GM12878 (cell line): ENCODE measurements at regions not wholly inside any gene's neighbourhood (a gene's known extent, or its start where the extent isn't known, plus 50 kb on each side); places are given as distances from the start of the nearest gene placed in this dataset.

Experiments
- ATAC-seq: fragments of 200-7000 bp; cut with Tn5 transposase; 3 replicates; pipeline ENCODE4 v1.9.1; 2020; ENCODE audit warnings: mild to moderate bottlenecking, moderate library complexity
- BruUV-seq: library from RNA; stranded (reverse); fragments of 400-500 nt; replicated peaks from 2 replicates; lab custom pipeline; 2021; lab: Mats Ljungman, UMichigan
- CTCF ChIA-PET: fragments of 300-600 bp; sonication (Branson Sonifier 250); formaldehyde crosslinking; extraction: SDS; loops from one replicate; lab custom pipeline; 2021; ENCODE audit warnings: inconsistent platforms; lab: Yijun Ruan, JAX
- POLR2A ChIA-PET: fragments of 350-600 bp; formaldehyde crosslinking; extraction: SDS; loops from one replicate; lab custom pipeline; 2021; ENCODE audit warnings: inconsistent platforms; lab: Charles Lee
- RAD21 ChIA-PET: fragments of 300-600 bp; sonication (Branson Sonifier 250); formaldehyde crosslinking; loops from one replicate; lab custom pipeline; 2023; ENCODE audit warnings: antibody characterized with exemption; ENCODE audit not compliant: unreplicated experiment; lab: Charles Lee
- SMC1A ChIA-PET: fragments of 300-600 bp; sonication (Branson Sonifier 250); formaldehyde crosslinking; loops from one replicate; lab custom pipeline; 2023; ENCODE audit not compliant: unreplicated experiment, uncharacterized antibody; lab: Charles Lee
- DNase-seq: peaks from one replicate; pipeline ENCODE4 v3.0.0-alpha.2; 2011; ENCODE audit warnings: low read depth, low spot score
- FAIRE-seq: peaks from 3 replicates; lab custom pipeline; 2011; peaks lifted over from hg19 to GRCh38; lab: Jason Lieb, UNC
- H2AFZ ChIP-seq: 2 replicates; pipeline ENCODE4 v1.6.0; 2011; ENCODE audit warnings: low read depth, low read length, control low read depth; ENCODE audit not compliant: control insufficient read depth
- H3K27ac ChIP-seq: 2 replicates; pipeline ENCODE4 v1.5.1; 2011; ENCODE audit warnings: control low read depth; ENCODE audit not compliant: control insufficient read depth, insufficient read depth
- H3K27me3 ChIP-seq, 2 experiments: replicated peaks in 1 of 2; 2 replicates each; pipeline versions ENCODE4 v1.6.0 to v1.6.1; 2011; ENCODE audit warnings: low read length in 1 of 2; ENCODE audit not compliant: control insufficient read depth in 2 of 2, insufficient read depth in 2 of 2
- H3K36me3 ChIP-seq, 2 experiments: 2 replicates each; pipeline ENCODE4 v1.5.1; 2011; ENCODE audit warnings: low read length in 1 of 2; ENCODE audit not compliant: control insufficient read depth in 2 of 2, insufficient read depth in 2 of 2
- H3K4me1 ChIP-seq: 2 replicates; pipeline ENCODE4 v1.6.1; 2011; ENCODE audit warnings: mild to moderate bottlenecking, low read length, moderate library complexity, mixed read lengths; ENCODE audit not compliant: control insufficient read depth, insufficient read depth
- H3K4me2 ChIP-seq: 2 replicates; pipeline ENCODE4 v1.6.0; 2011; ENCODE audit warnings: control low read depth; ENCODE audit not compliant: control insufficient read depth, insufficient read depth
- H3K4me3 ChIP-seq: fragments of 200-600 bp; sonication (generic); 2 replicates; pipeline ENCODE4 v1.5.1; 2016
- H3K79me2 ChIP-seq: 2 replicates; pipeline ENCODE4 v1.6.0; 2011; ENCODE audit warnings: low read length; ENCODE audit not compliant: control insufficient read depth, insufficient read depth
- H3K9ac ChIP-seq: 2 replicates; pipeline ENCODE4 v1.8.0; 2011; ENCODE audit warnings: low read length, control low read depth, mixed read lengths; ENCODE audit not compliant: control insufficient read depth, insufficient read depth
- H3K9me3 ChIP-seq: replicated peaks from 3 replicates; pipeline ENCODE4 v1.5.1; 2011; ENCODE audit warnings: mild to moderate bottlenecking, low read length; ENCODE audit not compliant: control insufficient read depth, insufficient read depth
- H4K20me1 ChIP-seq: 2 replicates; pipeline ENCODE4 v1.6.0; 2011; ENCODE audit not compliant: control insufficient read depth, insufficient read depth
- E4F1 ChIP-seq: fragments of 450-650 bp; IDR thresholded peaks from 2 replicates; pipeline ENCODE4 v1.6.1; 2018; ENCODE audit warnings: borderline replicate concordance, mild to moderate bottlenecking; ENCODE audit not compliant: partially characterized antibody
- ESRRA ChIP-seq: IDR thresholded peaks from 2 replicates; pipeline ENCODE4 v1.6.1; 2012; ENCODE audit warnings: mild to moderate bottlenecking, low read length, improper control_type of control experiment
- NKRF ChIP-seq: fragments of 450-650 bp; conservative IDR thresholded peaks from 2 replicates; pipeline ENCODE4 v1.6.1; 2017; ENCODE audit warnings: mild to moderate bottlenecking, moderate library complexity
- POLR2A ChIP-seq: IDR thresholded peaks from 2 replicates; pipeline ENCODE4 v1.6.1; 2011; ENCODE audit warnings: low read depth, mild to moderate bottlenecking, low read length
- POU2F2 ChIP-seq: IDR thresholded peaks from 3 replicates; pipeline ENCODE4 v1.6.1; 2011; ENCODE audit warnings: low read depth, mild to moderate bottlenecking, low read length, borderline replicate concordance
- REST ChIP-seq: IDR thresholded peaks from 2 replicates; pipeline ENCODE4 v1.6.1; 2012; ENCODE audit warnings: mild to moderate bottlenecking, low read depth, low read length
- STAT3 ChIP-seq: IDR thresholded peaks from 2 replicates; pipeline ENCODE4 v1.6.1; 2011; ENCODE audit warnings: low read depth, low read length, improper control_type of control experiment
- TAF1 ChIP-seq: IDR thresholded peaks from 2 replicates; pipeline ENCODE4 v1.6.1; 2011; ENCODE audit warnings: mild to moderate bottlenecking, low read depth, low read length, borderline replicate concordance
- ZBTB40 ChIP-seq: fragments of 450-650 bp; IDR thresholded peaks from 2 replicates; pipeline ENCODE4 v1.6.1; 2016; ENCODE audit warnings: mild to moderate bottlenecking, moderate library complexity, borderline replicate concordance
- ZNF622 ChIP-seq: fragments of 450-650 bp; IDR thresholded peaks from 2 replicates; pipeline ENCODE4 v1.6.1; 2017; ENCODE audit warnings: mild to moderate bottlenecking, inconsistent platforms
- WGBS: methylation state at CpG from one replicate; pipeline ENCODE4 v1.1.6; 2016; ENCODE audit warnings: low lambda C conversion rate; ENCODE audit not compliant: insufficient replicate concordance, insufficient coverage; ENCODE audit errors: missing lambda C conversion rate; 5-methylcytosine and 5-hydroxymethylcytosine counted together
- in situ Hi-C: fragments of 300-500 bp; cut with MboI; formaldehyde crosslinking; loops from 9 replicates; pipeline ENCODE4 v1.14.3; 2018; ENCODE audit warnings: mixed read lengths
- intact Hi-C: fragments of 100-400 bp; cut with micrococcal nuclease; formaldehyde crosslinking; loops from one replicate; pipeline ENCODE4 v1.14.2; 2022; ENCODE audit not compliant: unreplicated experiment

- TF ChIP-seq ZBTB40 (no peak), POU2F2 (no peak), REST (no peak), POLR2A (no peak)
Measured at GRCh38 chr14:98334186-98334585, 937.8 kb downstream of the BCL11B start (continued).

- ATAC-seq (no peak), FAIRE-seq (no peak), DNase-seq (no peak)
- POLR2A ChIA-PET, result no interaction called here
- no TSS peak for BruUV-seq
- no peak overlapping the region for H2AFZ ChIP-seq
- RAD21 ChIA-PET, result no interaction called here
- no peaks in the 10 kb centered on the region; the same call in 2 of the 3 replicates for H3K9me3 ChIP-seq
- WGBS, result 27% methylated on average over 3 of the region's 3 CpGs
- H3K9ac ChIP-seq, result no peak overlapping the region
- CTCF ChIA-PET, result no interaction called here
- no peaks in the 10 kb centered on the region for H3K4me1 ChIP-seq
- no peak overlapping the region for H3K4me2 ChIP-seq
- in situ Hi-C loops (no loop called here), intact Hi-C loops (no loop called here)
- H3K4me3 ChIP-seq, result no peak overlapping the region
- H3K36me3 ChIP-seq, result no peaks in the 10 kb centered on the region
- H3K27ac ChIP-seq, result no peak overlapping the region
- H4K20me1 ChIP-seq, result no peaks in the 10 kb centered on the region
- SMC1A ChIA-PET, result interaction anchor here (1.3 to 1.4 kb wide), 2 partner anchors 9 to 15 kb away, joined by 4 to 5 read pairs; no protein-coding TSS in a partner anchor
- H3K79me2 ChIP-seq, result no peaks in the 10 kb centered on the region
- no peaks in the 10 kb centered on the region for H3K27me3 ChIP-seq
- TF ChIP-seq STAT3 (no peak), ZNF622 (no peak), E4F1 (no peak), NKRF (no peak), TAF1 (no peak), ESRRA (no peak)
Measured at GRCh38 chr14:98341211-98341610, 930.8 kb downstream of the BCL11B start.
